ENCODE measurements at regions not wholly inside any gene's neighbourhood (a gene's known extent, or its start where the extent isn't known, plus 50 kb on each side); places are given as distances from the start of the nearest gene placed in this dataset.

- no peak for TF ChIP-seq CTCF (IDR thresholded peaks at IDR 0.05)
- 37% methylated on average over 3 of the region's 3 CpGs for WGBS (ENCODE audit: insufficient coverage)
Observed at GRCh38 chr1:195709821-195710220, 898.4 kb downstream of the KCNT2 start.

DNA sequence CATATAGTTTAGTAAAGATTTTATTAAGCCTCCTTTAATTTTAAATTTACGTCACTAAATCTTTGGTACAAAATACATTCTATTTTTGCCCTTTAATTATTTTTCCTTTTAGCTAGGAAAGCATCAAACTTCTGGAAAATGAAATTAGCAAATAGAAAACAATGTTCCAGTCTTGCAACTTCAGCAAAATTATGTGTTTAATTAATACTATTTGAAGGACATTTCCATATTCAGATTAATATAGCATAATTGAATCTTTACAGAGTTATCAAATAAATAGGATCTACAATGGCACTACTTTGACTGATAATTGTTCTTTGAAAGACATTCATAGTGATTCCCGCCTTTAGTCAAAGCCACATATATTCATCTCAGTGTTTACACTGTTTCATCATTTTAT, 904.2 kb downstream of the KCNT2 start:
- TF ChIP-seq CTCF (IDR thresholded peaks at IDR 0.05): no peak
- no peaks in the 10 kb centered on the region for H3K36me3 Mint-ChIP-seq
- H3K27ac Mint-ChIP-seq: no peak overlapping the region
- Histone ChIP-seq H3K4me3 (ENCODE audit: low read length) (no peak overlapping the region), H3K9me3 (ENCODE audit: control insufficient read depth, insufficient read depth, low read length) (no peaks in the 10 kb centered on the region), H3K27me3 (ENCODE audit: control insufficient read depth, insufficient read depth, low read length) (no peaks in the 10 kb centered on the region), H3K36me3 (ENCODE audit: control insufficient read depth, insufficient read depth, low read length) (no peaks in the 10 kb centered on the region), H3K27ac (ENCODE audit: low read length) (no peak overlapping the region), H3K4me1 (ENCODE audit: control insufficient read depth, insufficient read depth, low read length) (no peaks in the 10 kb centered on the region)
- H3K4me1 Mint-ChIP-seq: no peaks in the 10 kb centered on the region
- DNase-seq: no peak
- ATAC-seq: no peak
- intact Hi-C loops (cut with micrococcal nuclease): no loop called here
- peaks cover 6 to 13% of the 10 kb centered on the region in 2 donors for H3K9me3 Mint-ChIP-seq
- no peak overlapping the region for H3K4me3 Mint-ChIP-seq
- H3K27me3 Mint-ChIP-seq (ENCODE audit: low read depth in 2 of 2): no peaks in the 10 kb centered on the region
- no CpG with 5 or more reads among the region's 2 CpGs for WGBS (ENCODE audit: insufficient coverage)

More at GRCh38 chr1:195709821-195710220, 898.4 kb downstream of the KCNT2 start:
- Mint-ChIP-seq H3K27me3 (ENCODE audit: low read depth in 2 of 2) (no peaks in the 10 kb centered on the region), H3K9me3 (peaks cover 5 to 10% of the 10 kb centered on the region in 2 donors), H3K27ac (no peak overlapping the region), H3K4me1 (no peaks in the 10 kb centered on the region), H3K36me3 (no peaks in the 10 kb centered on the region), H3K4me3 (no peak overlapping the region)
- Histone ChIP-seq H3K4me3 (ENCODE audit: low read length) (no peak overlapping the region), H3K9me3 (ENCODE audit: control insufficient read depth, insufficient read depth, low read length) (no peaks in the 10 kb centered on the region), H3K27ac (ENCODE audit: low read length) (no peak overlapping the region), H3K27me3 (ENCODE audit: control insufficient read depth, insufficient read depth, low read length) (no peaks in the 10 kb centered on the region), H3K4me1 (ENCODE audit: control insufficient read depth, insufficient read depth, low read length) (no peaks in the 10 kb centered on the region), H3K36me3 (ENCODE audit: control insufficient read depth, insufficient read depth, low read length) (no peaks in the 10 kb centered on the region)
- intact Hi-C loops (cut with micrococcal nuclease): no loop called here
- ATAC-seq: no peak
- DNase-seq: no peak

DNA sequence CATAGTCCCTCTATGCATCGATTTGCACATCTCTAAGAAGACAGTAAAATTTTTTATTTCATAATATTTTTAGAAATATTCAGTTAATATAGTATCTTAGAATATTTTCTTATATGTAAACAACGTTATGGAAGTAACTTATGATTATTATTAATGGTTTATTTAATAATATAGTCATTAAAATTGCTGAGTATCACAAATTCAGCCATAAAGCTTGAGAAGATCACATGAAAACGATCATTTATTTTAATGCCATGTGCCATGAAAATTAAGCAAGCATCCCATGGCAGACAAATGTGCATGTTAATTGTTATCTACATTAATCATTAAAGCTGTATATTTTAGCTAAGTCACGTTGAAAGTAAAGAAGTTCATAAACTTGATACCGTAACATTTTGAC, 907.1 kb downstream of the KCNT2 start:
- WGBS (ENCODE audit: insufficient coverage): 100% methylated on average over 1 of the region's 5 CpGs
- intact Hi-C loops (cut with micrococcal nuclease): no loop called here
- TF ChIP-seq CTCF (IDR thresholded peaks at IDR 0.05): no peak

DNA sequence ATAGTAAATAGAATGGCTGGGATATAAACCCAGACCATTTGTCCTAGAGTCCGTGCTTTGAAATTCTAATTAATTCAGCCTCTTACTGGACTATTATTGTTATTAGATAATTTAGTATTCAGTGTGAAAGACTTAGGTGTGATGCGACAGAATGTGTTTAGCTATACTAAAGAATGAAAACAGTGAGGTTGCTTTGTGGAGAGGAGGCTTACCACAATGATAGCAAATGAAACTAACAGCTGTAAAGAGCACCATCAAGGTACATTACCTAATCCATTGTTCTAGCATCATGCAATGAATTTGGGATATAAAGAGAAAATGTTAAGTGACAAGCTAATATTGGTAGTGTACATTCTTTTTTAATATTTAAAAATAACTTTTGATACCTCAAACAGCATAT, 911.1 kb downstream of the KCNT2 start:
- no peak overlapping the region for H3K27ac Mint-ChIP-seq
- intact Hi-C loops (cut with micrococcal nuclease): no loop called here
- H3K27me3 ChIP-seq (ENCODE audit: control insufficient read depth, insufficient read depth, low read length): no peaks in the 10 kb centered on the region
- no peak overlapping the region for H3K27ac ChIP-seq (ENCODE audit: low read length)
- DNase-seq: no peak
- H3K36me3 Mint-ChIP-seq: no peaks in the 10 kb centered on the region
- no peaks in the 10 kb centered on the region for H3K36me3 ChIP-seq (ENCODE audit: control insufficient read depth, insufficient read depth, low read length)
- H3K4me1 ChIP-seq (ENCODE audit: control insufficient read depth, insufficient read depth, low read length): no peaks in the 10 kb centered on the region
- H3K9me3 Mint-ChIP-seq: peaks cover 8% of the 10 kb centered on the region in 2 donors
- no peak for TF ChIP-seq CTCF (IDR thresholded peaks at IDR 0.05)
- ATAC-seq: no peak
- 72% methylated on average over 2 of the region's 2 CpGs for WGBS (ENCODE audit: insufficient coverage)
- no peak overlapping the region for H3K4me3 ChIP-seq (ENCODE audit: low read length)
- no peak overlapping the region for H3K4me3 Mint-ChIP-seq
- H3K4me1 Mint-ChIP-seq: no peaks in the 10 kb centered on the region
- no peaks in the 10 kb centered on the region for H3K27me3 Mint-ChIP-seq (ENCODE audit: low read depth in 2 of 2)
- no peaks in the 10 kb centered on the region for H3K9me3 ChIP-seq (ENCODE audit: control insufficient read depth, insufficient read depth, low read length)

More for the DNA sequence above, 907.1 kb downstream of the KCNT2 start:
- Histone ChIP-seq H3K27me3 (ENCODE audit: control insufficient read depth, insufficient read depth, low read length) (no peaks in the 10 kb centered on the region), H3K36me3 (ENCODE audit: control insufficient read depth, insufficient read depth, low read length) (no peaks in the 10 kb centered on the region), H3K4me3 (ENCODE audit: low read length) (no peak overlapping the region), H3K4me1 (ENCODE audit: control insufficient read depth, insufficient read depth, low read length) (no peaks in the 10 kb centered on the region), H3K27ac (ENCODE audit: low read length) (no peak overlapping the region), H3K9me3 (ENCODE audit: control insufficient read depth, insufficient read depth, low read length) (no peaks in the 10 kb centered on the region)
- peaks cover 9 to 10% of the 10 kb centered on the region in 2 donors for H3K9me3 Mint-ChIP-seq
- H3K36me3 Mint-ChIP-seq: no peaks in the 10 kb centered on the region
- no peaks in the 10 kb centered on the region for H3K27me3 Mint-ChIP-seq (ENCODE audit: low read depth in 2 of 2)
- H3K4me1 Mint-ChIP-seq: no peaks in the 10 kb centered on the region
- DNase-seq (no peak), ATAC-seq (no peak)
- no peak overlapping the region for H3K4me3 Mint-ChIP-seq
- H3K27ac Mint-ChIP-seq: no peak overlapping the region

Data from natural killer cell (primary cell).